Stomach (tissue), 8 donors: ENCODE measurements at regions not wholly inside any gene's neighbourhood (a gene's known extent, or its start where the extent isn't known, plus 50 kb on each side); places are given as distances from the start of the nearest gene placed in this dataset.
"Not testable (repeated sequence)": the region's sequence is repeated elsewhere in the genome, so short reads cannot be mapped to it uniquely, and the experiment has no call there.

Experiments
- DNase-seq, 2 donors: peaks; one replicate each; pipeline versions ENCODE4 v3.0.0 to v3.0.0-alpha.2; 2013 to 2019
- H3K27ac ChIP-seq, 5 donors: fragments of 200-600 bp in 4 of 5; sonication (generic) in 4 of 5; one replicate each; pipeline ENCODE4 v1.5.1; 2013 to 2019; ENCODE audit warnings: mild to moderate bottlenecking in 1 of 5, moderate library complexity in 1 of 5
- H3K27me3 ChIP-seq, 3 donors: fragments of 200-600 bp; sonication (generic); one replicate each; pipeline ENCODE4 v1.5.1; 2017 to 2019; ENCODE audit warnings: mixed run types in 1 of 3
- H3K36me3 ChIP-seq, 4 donors: fragments of 200-600 bp; sonication (generic); 1 replicate in 3 of 4; 2 replicates in 1 of 4; pipeline ENCODE4 v1.5.1; 2016 to 2019
- H3K4me1 ChIP-seq, 4 donors: fragments of 200-600 bp; sonication (generic); one replicate each; pipeline ENCODE4 v1.5.1; 2016 to 2019
- H3K4me3 ChIP-seq, 4 donors: fragments of 200-600 bp; sonication (generic) in 3 of 4; one replicate each; pipeline ENCODE4 v1.5.1; 2016 to 2019; ENCODE audit warnings: mild to moderate bottlenecking in 1 of 4
- H3K9me3 ChIP-seq, 4 donors: fragments of 200-600 bp; sonication (generic); one replicate each; pipeline ENCODE4 v1.5.1; 2016 to 2019
- CTCF ChIP-seq, 7 experiments: fragments of 450-650 bp in 4 of 7; fragments of 200-600 bp in 3 of 7; sonication (generic) in 3 of 7; IDR thresholded peaks; one replicate each; pipeline ENCODE4 v1.5.1; 2016 to 2019; ENCODE audit warnings: antibody characterized with exemption in 7 of 7, control low read depth in 2 of 7, mild to moderate bottlenecking in 1 of 7
- EP300 ChIP-seq: sonication (generic); formaldehyde crosslinking; IDR thresholded peaks from one replicate; pipeline ENCODE4 v1.6.1; 2017; ENCODE audit warnings: antibody characterized with exemption
- POLR2A ChIP-seq, 4 donors: fragments of 450-650 bp; IDR thresholded peaks; one replicate each; pipeline ENCODE4 v1.6.1; 2016; ENCODE audit warnings: antibody characterized with exemption in 4 of 4, control low read depth in 2 of 4, mild to moderate bottlenecking in 1 of 4, moderate library complexity in 1 of 4
- POLR2AphosphoS5 ChIP-seq, 3 donors: sonication (generic); formaldehyde crosslinking; IDR thresholded peaks; one replicate each; pipeline ENCODE4 v1.6.1; 2016; ENCODE audit warnings: antibody characterized with exemption in 3 of 3
- WGBS, 5 donors: extraction: QIAGEN DNeasy Blood & Tissue Kit in 3 of 5; methylation state at CpG; one replicate each; pipeline versions ENCODE4 v1.1.5 to v1.1.7; 2013 to 2018; 5-methylcytosine and 5-hydroxymethylcytosine counted together
- intact Hi-C: fragments of 100-400 bp; cut with DNase I; formaldehyde crosslinking; loops from one replicate; pipeline ENCODE4 v1.15.1; 2023; ENCODE audit warnings: low total_unique reads
- donor health status: healthy with polysubstance abuse.
- donor health status: Bipolar disorder and iron deficiency.
- donor health status: healthy.

DNA sequence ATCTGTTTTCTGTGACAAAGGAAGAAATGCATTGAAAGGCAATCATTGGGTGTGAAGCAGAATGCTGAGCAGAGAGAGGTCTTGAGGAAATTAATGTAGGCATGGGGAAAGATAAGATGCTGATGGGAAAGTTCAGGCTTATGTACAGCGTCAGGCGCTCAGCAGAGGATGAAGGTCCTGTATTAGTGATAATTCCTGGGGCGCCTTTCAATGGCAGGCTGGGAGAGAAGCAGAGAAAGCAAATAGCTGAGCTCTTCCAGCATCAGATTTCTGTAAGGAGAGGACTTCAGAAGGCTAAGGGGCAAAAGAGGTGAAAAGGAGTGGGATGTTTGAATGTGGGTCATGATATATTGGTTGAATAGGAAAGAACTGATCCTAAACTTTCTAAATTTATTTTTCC is 129.8 kb downstream of the HNMT start:
- Histone ChIP-seq H3K9me3 (no peaks in the 10 kb centered on the region), H3K27me3 (no peaks in the 10 kb centered on the region), H3K36me3 (no peaks in the 10 kb centered on the region), H3K4me1 (no peaks in the 10 kb centered on the region), H3K4me3 (no peak overlapping the region), H3K27ac (no peak overlapping the region)
- WGBS, 5 donors = 81 to 89% (median 85%) methylated on average over 3 of the region's 3 CpGs
- intact Hi-C loops = loop anchor here (10.0 kb wide), 1 partner anchor 179 kb away; no protein-coding TSS in a partner anchor
- DNase-seq = no peak
- no peak for TF ChIP-seq EP300
- TF ChIP-seq POLR2AphosphoS5 (IDR thresholded peaks at IDR 0.05) = no peak
- TF ChIP-seq CTCF (IDR thresholded peaks at IDR 0.05) = no peak
- no peak for TF ChIP-seq POLR2A (IDR thresholded peaks at IDR 0.05)

DNA sequence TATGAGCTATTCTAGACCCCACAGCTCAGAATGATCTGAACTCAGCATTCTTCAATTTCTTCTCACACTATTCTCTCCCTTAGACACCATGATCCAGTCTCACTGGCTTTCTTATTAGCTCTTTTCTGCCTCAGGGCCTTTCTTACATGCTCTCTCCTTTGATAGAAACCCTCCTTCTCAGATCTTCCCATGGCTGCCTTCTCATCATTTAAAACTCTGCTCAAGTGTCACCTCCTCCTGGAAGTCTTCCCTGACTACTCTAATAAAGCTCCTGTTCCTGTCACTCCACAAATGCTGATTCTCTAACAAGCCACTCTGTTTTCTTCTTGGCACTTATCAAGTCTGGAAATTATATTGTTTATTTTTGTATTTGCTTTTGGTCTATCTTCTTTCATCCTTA is 131.1 kb downstream of the HNMT start:
- TF ChIP-seq POLR2A (IDR thresholded peaks at IDR 0.05) (no peak), POLR2AphosphoS5 (IDR thresholded peaks at IDR 0.05) (no peak), CTCF (IDR thresholded peaks at IDR 0.05) (no peak), EP300 (no peak)
- intact Hi-C loops = loop anchor here (10.0 kb wide), 1 partner anchor 181 kb away; no protein-coding TSS in a partner anchor
- no peak for DNase-seq

GRCh38 chr2:138099288-138099687 is 135.0 kb downstream of the HNMT start:
- H3K27me3 ChIP-seq, H3K4me1 ChIP-seq, DNase-seq, H3K36me3 ChIP-seq, H3K27ac ChIP-seq, H3K4me3 ChIP-seq, H3K9me3 ChIP-seq: not testable (repeated sequence)
- intact Hi-C loops = loop anchor here (10.0 kb wide), 1 partner anchor 184 kb away; no protein-coding TSS in a partner anchor
- 95 to 98% (median 96%) methylated on average over 3 of the region's 3 CpGs for WGBS, 5 donors

More for the DNA sequence above, 131.1 kb downstream of the HNMT start:
- Histone ChIP-seq H3K9me3 (no peaks in the 10 kb centered on the region), H3K27me3 (no peaks in the 10 kb centered on the region), H3K4me1 (no peaks in the 10 kb centered on the region), H3K4me3 (no peak overlapping the region), H3K36me3 (no peaks in the 10 kb centered on the region), H3K27ac (no peak overlapping the region)

- no peak for TF ChIP-seq EP300
- TF ChIP-seq CTCF (IDR thresholded peaks at IDR 0.05) = no peak
- Histone ChIP-seq H3K4me1 (no peaks in the 10 kb centered on the region), H3K4me3 (no peak overlapping the region), H3K9me3 (no peaks in the 10 kb centered on the region), H3K36me3 (no peaks in the 10 kb centered on the region), H3K27me3 (no peaks in the 10 kb centered on the region), H3K27ac (no peak overlapping the region)
- WGBS, 5 donors = 90 to 98% (median 96%) methylated on average over 2 of the region's 2 CpGs
- DNase-seq = no peak
- intact Hi-C loops = no loop called here
Observed at GRCh38 chr2:138101718-138102117, 137.4 kb downstream of the HNMT start.

- no peak for DNase-seq
- H3K9me3 ChIP-seq = no peaks in the 10 kb centered on the region
- no peaks in the 10 kb centered on the region for H3K27me3 ChIP-seq
- intact Hi-C loops = no loop called here
- TF ChIP-seq POLR2A (IDR thresholded peaks at IDR 0.05) = no peak
- no peak for TF ChIP-seq EP300
- TF ChIP-seq CTCF (IDR thresholded peaks at IDR 0.05) = no peak
- no peak for TF ChIP-seq POLR2AphosphoS5 (IDR thresholded peaks at IDR 0.05)
- no peak overlapping the region for H3K27ac ChIP-seq
- no peaks in the 10 kb centered on the region for H3K36me3 ChIP-seq
- H3K4me1 ChIP-seq = no peaks in the 10 kb centered on the region
- no peak overlapping the region for H3K4me3 ChIP-seq
Observed at GRCh38 chr2:138102664-138103063, 138.4 kb downstream of the HNMT start.
